ENCODE measurements at regions not wholly inside any gene's neighbourhood (a gene's known extent, or its start where the extent isn't known, plus 50 kb on each side); places are given as distances from the start of the nearest gene placed in this dataset.

- no peak overlapping the region for H3K4me3 Mint-ChIP-seq
- peaks cover 73% of the 10 kb centered on the region for H3K27me3 Mint-ChIP-seq
- H3K9me3 Mint-ChIP-seq = no peaks in the 10 kb centered on the region
- ATAC-seq (replicated peaks) = no peak
- H3K27ac Mint-ChIP-seq = no peak overlapping the region
- H3K4me1 Mint-ChIP-seq = no peaks in the 10 kb centered on the region
- H3K36me3 Mint-ChIP-seq (ENCODE audit: low read depth) = no peaks in the 10 kb centered on the region
These were observed 103.7 kb upstream of the MVB12B start for GRCh38 chr9:126222835-126223431.

GRCh38 chr9:126223798-126224531, 102.7 kb upstream of the MVB12B start:
- Mint-ChIP-seq H3K4me3 (no peak overlapping the region), H3K9me3 (no peaks in the 10 kb centered on the region), H3K36me3 (ENCODE audit: low read depth) (no peaks in the 10 kb centered on the region), H3K4me1 (peaks cover 6% of the 10 kb centered on the region), H3K27me3 (peaks cover 74% of the 10 kb centered on the region), H3K27ac (no peak overlapping the region)
- ATAC-seq (replicated peaks) = no peak

- Mint-ChIP-seq H3K9me3 (no peaks in the 10 kb centered on the region), H3K4me1 (peaks cover 6% of the 10 kb centered on the region), H3K27me3 (peaks cover 68% of the 10 kb centered on the region), H3K27ac (no peak overlapping the region), H3K4me3 (no peak overlapping the region), H3K36me3 (ENCODE audit: low read depth) (no peaks in the 10 kb centered on the region)
- no peak for ATAC-seq (replicated peaks)
These were observed 100.7 kb upstream of the MVB12B start for GRCh38 chr9:126225611-126226609.

GRCh38 chr9:126226991-126227936, 99.4 kb upstream of the MVB12B start:
- no peaks in the 10 kb centered on the region for H3K9me3 Mint-ChIP-seq
- no peak overlapping the region for H3K27ac Mint-ChIP-seq
- no peak overlapping the region for H3K4me3 Mint-ChIP-seq
- H3K27me3 Mint-ChIP-seq = peaks cover 58% of the 10 kb centered on the region
- H3K4me1 Mint-ChIP-seq = peaks cover 6% of the 10 kb centered on the region
- no peaks in the 10 kb centered on the region for H3K36me3 Mint-ChIP-seq (ENCODE audit: low read depth)
- ATAC-seq (replicated peaks) = no peak

GRCh38 chr9:126228111-126228780, 98.4 kb upstream of the MVB12B start:
- H3K4me3 Mint-ChIP-seq = no peak overlapping the region
- H3K27ac Mint-ChIP-seq = no peak overlapping the region
- no peaks in the 10 kb centered on the region for H3K9me3 Mint-ChIP-seq
- no peak for ATAC-seq (replicated peaks)
- H3K4me1 Mint-ChIP-seq = peaks cover 6% of the 10 kb centered on the region
- H3K36me3 Mint-ChIP-seq (ENCODE audit: low read depth) = no peaks in the 10 kb centered on the region
- H3K27me3 Mint-ChIP-seq = peaks cover 59% of the 10 kb centered on the region

- peak; percentile 88 for ATAC-seq (replicated peaks)
- peaks cover 6% of the 10 kb centered on the region for H3K4me1 Mint-ChIP-seq
- H3K36me3 Mint-ChIP-seq (ENCODE audit: low read depth) = no peaks in the 10 kb centered on the region
- H3K27ac Mint-ChIP-seq = no peak overlapping the region
- H3K4me3 Mint-ChIP-seq = no peak overlapping the region
- peaks cover 56% of the 10 kb centered on the region for H3K27me3 Mint-ChIP-seq
- no peaks in the 10 kb centered on the region for H3K9me3 Mint-ChIP-seq
These were observed 97.7 kb upstream of the MVB12B start for GRCh38 chr9:126228781-126229444.

- H3K9me3 Mint-ChIP-seq = no peaks in the 10 kb centered on the region
- peaks cover 6% of the 10 kb centered on the region for H3K4me1 Mint-ChIP-seq
- H3K27ac Mint-ChIP-seq = no peak overlapping the region
- H3K36me3 Mint-ChIP-seq (ENCODE audit: low read depth) = no peaks in the 10 kb centered on the region
- H3K4me3 Mint-ChIP-seq = no peak overlapping the region
- ATAC-seq (replicated peaks) = no peak
- H3K27me3 Mint-ChIP-seq = peaks cover 50% of the 10 kb centered on the region
These were observed 97.1 kb upstream of the MVB12B start for GRCh38 chr9:126229501-126229900.

- H3K9me3 Mint-ChIP-seq = no peaks in the 10 kb centered on the region
- ATAC-seq (replicated peaks) = no peak
- H3K4me3 Mint-ChIP-seq = no peak overlapping the region
- no peaks in the 10 kb centered on the region for H3K36me3 Mint-ChIP-seq (ENCODE audit: low read depth)
- H3K27ac Mint-ChIP-seq = no peak overlapping the region
- H3K4me1 Mint-ChIP-seq = peaks cover 6% of the 10 kb centered on the region
- H3K27me3 Mint-ChIP-seq = peaks cover 40% of the 10 kb centered on the region
These were observed 95.9 kb upstream of the MVB12B start for GRCh38 chr9:126230692-126231091.

GRCh38 chr9:126232461-126232860, 94.2 kb upstream of the MVB12B start:
- ATAC-seq (replicated peaks) = no peak
- Mint-ChIP-seq H3K27me3 (peaks cover 27% of the 10 kb centered on the region), H3K4me3 (no peak overlapping the region), H3K9me3 (no peaks in the 10 kb centered on the region), H3K4me1 (peaks cover 6% of the 10 kb centered on the region), H3K27ac (no peak overlapping the region), H3K36me3 (ENCODE audit: low read depth) (no peaks in the 10 kb centered on the region)

- Mint-ChIP-seq H3K4me3 (no peak overlapping the region), H3K27me3 (peaks cover 24% of the 10 kb centered on the region), H3K4me1 (peaks cover 6% of the 10 kb centered on the region)
These were observed 93.5 kb upstream of the MVB12B start for GRCh38 chr9:126233175-126233574.

GRCh38 chr9:126233913-126234525, 92.6 kb upstream of the MVB12B start:
- no peak overlapping the region for H3K4me3 Mint-ChIP-seq
- H3K9me3 Mint-ChIP-seq = no peaks in the 10 kb centered on the region
- H3K27ac Mint-ChIP-seq = no peak overlapping the region
- no peak for ATAC-seq (replicated peaks)
- H3K36me3 Mint-ChIP-seq (ENCODE audit: low read depth) = no peaks in the 10 kb centered on the region
- peaks cover 24% of the 10 kb centered on the region for H3K27me3 Mint-ChIP-seq
- H3K4me1 Mint-ChIP-seq = no peaks in the 10 kb centered on the region

More at GRCh38 chr9:126233175-126233574, 93.5 kb upstream of the MVB12B start:
- H3K36me3 Mint-ChIP-seq (ENCODE audit: low read depth) = no peaks in the 10 kb centered on the region
- no peak overlapping the region for H3K27ac Mint-ChIP-seq
- H3K9me3 Mint-ChIP-seq = no peaks in the 10 kb centered on the region
- no peak for ATAC-seq (replicated peaks)

- ATAC-seq (replicated peaks) = no peak
- Mint-ChIP-seq H3K27me3 (peaks cover 19% of the 10 kb centered on the region), H3K36me3 (ENCODE audit: low read depth) (no peaks in the 10 kb centered on the region), H3K4me1 (no peaks in the 10 kb centered on the region), H3K27ac (no peak overlapping the region), H3K9me3 (no peaks in the 10 kb centered on the region), H3K4me3 (no peak overlapping the region)
These were observed 91.8 kb upstream of the MVB12B start for GRCh38 chr9:126234681-126235335.
